ENCODE measurements at regions not wholly inside any gene's neighbourhood (a gene's known extent, or its start where the extent isn't known, plus 50 kb on each side); places are given as distances from the start of the nearest gene placed in this dataset.

DNA sequence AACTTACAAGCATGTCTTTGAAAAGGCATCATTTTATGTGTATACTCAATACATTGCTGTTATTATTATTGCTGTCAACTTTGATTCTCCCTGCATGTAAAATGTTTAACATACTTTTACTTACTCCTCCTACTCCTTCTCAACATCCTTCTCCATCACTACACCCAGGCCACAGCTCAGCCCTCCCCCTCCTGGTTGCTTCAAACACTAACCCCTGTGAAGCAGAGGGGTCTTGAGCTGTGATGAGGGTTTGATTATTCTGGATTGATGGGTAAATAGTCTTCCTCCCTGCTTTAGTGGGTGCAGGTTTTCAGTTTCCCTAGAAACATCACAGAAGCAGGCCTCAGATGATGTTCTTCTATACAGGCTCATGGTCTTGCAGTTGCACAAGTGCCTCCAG, 221.0 kb downstream of the OSR1 start:
- DNase-seq = no peak

DNA sequence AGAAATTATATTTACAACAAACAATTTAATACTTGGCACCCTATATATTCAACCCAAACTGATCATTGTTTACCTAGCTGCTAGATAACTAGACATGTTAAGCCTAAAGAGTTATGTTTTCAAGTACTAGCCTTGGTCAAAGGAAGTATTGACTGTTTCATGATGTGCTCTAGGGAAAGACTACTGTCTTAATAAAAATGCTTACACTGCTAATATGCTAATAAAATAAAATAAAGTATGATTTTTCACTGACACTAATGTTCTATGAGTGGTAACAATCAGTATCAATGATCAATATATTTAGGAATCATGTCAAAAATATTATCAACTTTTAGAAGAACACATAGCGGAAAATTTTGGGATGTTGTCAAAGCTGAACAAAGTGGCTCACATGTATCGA, 225.5 kb downstream of the OSR1 start:
- no peak for DNase-seq

DNA sequence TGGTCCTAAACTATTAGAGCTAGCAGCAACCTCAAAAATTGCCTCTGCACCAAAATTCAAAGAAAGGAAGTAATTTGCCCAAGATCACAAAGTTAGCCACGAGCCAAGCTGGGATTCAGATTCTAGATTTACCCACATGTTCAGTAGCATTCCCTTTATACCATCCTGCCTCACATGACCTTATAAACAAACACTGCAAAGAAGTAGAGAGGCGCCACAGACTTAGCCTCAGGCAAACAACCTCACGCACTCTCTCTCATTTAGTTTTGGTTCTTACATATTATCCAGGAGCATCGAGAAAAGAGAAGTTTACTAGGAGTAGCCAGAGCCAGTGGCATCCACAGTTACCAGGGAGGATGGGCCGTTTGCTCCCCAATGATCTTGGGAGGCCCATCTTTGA, 226.6 kb downstream of the OSR1 start:
- no peak for DNase-seq

DNA sequence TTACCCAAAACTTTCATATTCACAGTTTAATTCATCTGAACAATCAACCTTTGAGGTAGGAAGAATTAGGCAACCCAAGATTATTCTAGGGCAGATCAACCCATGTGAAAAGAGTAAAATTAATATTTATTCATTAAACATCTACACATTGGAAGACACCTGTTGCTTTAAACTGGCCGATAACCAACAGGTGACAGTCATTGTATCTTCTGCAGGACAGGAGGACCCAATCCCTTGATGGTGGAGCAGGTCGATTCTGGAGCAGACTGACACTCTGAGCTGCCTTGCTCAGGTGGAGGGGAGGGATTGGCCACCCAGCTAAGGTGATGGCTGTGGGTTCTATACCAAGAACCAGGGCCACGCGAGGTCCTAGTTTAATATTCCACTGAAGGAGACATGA, 230.3 kb downstream of the OSR1 start:
- DNase-seq = no peak

DNA sequence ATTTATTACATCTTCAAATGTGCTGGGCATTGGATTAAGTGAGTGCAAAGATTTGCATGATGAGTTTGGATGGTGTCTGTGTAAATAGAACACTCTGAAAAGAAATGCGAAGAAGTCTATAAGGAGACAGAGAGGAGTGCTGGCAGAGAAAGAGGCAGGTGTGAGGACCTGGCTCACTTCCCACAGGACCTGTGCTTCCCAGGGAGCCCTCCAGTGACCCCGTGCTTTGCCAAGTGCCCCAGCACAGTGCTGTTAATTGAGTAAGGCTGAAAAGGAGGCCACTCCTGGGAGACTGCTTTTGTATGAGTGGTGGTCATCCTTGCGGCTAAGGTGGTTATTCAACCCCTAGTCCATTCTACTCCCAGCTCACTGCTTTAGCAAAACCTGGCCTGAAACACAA, 230.8 kb downstream of the OSR1 start:
- no peak for DNase-seq

DNA sequence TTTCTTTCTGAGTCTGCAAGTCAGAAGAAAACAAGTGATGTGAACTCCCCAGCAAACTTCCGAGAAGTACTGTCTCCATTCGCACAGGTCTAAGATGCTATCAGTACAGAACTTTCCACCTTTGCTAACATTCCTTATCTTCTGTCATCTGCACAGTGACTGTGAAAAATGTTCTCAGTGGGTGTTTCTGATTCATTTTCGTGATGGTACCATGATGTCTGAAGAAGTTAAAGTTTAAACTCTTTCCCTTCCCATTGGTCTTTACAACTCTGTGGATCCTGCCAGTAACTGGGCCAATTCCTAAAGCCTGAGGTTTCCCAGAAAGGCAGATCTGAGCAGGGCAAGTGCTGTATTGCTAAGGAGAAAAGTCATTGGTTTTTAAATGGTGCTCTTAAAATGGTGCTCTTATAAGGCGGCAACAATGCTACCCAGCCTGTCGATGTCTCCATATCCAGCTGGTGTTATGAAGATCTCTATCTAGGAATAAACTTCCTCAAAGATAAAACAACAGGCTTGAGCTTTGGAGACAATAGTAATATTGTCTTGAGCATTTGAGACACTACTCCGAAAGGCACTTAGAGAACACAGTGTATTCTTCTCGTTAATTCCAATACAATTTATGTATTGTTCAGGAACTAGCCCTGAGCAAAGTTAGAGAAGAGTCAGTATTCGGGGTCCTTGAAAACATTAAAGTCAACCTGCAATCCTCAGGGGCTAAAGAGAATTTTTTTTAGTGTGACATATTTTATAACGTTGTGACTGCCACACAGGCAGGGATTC, 232.3 kb downstream of the OSR1 start:
- DNase-seq = no peak

DNA sequence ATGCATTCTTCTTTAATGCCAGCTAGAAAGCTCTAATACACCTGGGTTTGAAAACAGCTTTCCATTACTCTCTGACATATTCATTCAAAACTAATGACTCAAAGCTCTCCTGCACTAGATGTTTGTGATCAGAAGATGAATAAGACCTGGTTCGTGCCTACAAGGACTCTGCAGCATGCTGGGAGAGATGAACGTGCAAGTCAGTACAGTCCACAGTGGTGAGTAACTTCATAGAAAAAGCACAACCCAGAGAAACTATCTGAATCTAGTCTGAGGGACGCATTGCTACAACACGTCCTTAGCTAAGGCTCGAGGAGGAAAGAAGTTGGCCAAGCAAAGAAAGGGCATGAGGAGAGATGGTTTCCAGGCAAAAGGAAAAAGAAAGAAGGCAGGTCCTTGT, 234.3 kb downstream of the OSR1 start:
- DNase-seq = no peak

DNA sequence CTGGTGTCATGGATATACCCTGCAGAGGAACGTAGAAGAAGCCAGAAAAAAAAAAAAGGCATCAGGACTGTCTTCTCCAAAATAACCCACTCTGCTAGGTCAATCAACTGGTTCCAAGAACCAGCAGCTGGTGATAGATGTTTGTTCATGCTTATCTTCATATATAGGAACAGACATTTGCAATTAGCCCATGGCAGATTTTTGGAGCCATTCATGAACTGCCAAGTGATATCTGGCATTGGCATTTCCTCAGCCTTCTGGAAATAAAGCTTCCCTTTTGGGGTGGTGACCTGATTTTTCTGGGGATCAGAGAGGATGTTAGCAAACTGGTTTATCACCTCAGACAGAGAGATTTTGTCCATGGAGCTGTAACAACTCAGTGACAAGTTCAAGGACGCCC, 234.9 kb downstream of the OSR1 start:
- no peak for DNase-seq

DNA sequence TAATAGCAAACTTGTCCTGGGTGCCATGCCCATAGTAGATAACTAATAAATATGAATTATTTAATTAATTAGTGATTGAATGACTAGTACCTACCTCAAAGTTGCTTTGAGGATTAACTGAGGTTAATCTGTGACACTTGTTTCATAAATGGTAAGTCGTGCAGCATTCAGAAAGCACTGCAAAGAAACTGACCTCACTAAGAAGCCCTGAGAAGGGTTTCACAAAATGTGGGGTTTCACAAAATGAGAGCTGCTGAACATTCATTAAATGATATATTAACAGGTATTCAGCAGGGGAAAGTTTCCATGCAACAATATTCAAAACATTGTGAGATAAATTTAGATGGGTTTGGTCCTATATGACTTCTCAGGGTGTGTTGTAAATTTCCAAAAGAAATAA, 236.2 kb downstream of the OSR1 start:
- no peak for DNase-seq

DNA sequence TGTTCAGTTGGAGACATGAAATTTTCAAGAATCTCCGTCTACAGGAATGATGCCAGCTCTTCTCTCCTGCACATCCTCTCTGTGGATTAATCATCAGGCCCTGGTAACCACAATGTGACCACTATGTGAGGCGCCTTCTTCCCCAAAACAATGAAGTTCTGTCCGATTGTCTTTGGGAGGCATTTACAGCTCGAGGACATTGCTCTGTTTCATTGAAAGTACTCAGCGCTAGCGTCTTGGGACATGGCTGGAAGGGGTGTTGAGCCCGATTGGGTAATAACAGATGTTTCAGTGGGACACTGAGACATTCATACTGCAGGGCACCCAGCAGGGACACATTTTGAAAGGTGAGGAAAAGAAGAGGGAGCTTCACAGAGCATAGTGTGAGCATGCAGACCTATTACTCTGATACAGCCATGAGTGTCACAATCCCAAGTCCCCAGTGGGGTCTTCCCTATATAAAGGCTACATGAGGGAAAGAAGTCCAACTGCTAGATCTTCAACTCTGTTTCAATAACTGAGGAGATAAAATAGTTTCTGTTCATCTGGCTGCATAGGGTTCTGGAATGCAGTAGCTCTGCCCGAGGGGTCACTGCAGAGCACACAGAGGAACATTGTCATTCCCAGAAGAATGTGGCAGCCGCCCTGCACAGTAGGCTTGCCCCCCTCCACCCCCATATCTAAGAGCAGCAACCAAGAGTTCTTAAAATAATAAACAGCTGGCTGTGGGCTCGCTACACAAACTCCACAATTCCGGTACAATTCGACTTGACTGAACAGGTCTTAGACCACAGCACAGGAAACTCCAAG, 237.3 kb downstream of the OSR1 start:
- no peak for DNase-seq

DNA sequence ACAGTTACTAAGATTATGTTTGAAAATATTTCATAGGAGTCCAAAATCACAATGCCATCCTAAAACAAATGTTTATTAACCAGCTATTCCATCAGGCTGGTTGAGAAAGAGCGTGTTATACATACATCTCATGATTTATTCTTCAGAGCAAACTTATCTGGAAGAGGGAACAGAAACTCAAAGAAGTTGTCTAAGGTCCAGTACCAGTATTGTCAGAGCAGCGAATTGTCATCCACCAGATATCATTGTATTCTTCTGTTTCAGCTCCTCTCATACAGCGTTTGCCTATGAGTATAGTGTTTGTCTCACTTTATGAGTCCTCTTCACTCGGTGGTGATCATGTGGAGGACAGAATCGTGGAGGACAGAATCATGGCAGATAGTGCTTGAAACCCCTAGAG, 238.2 kb downstream of the OSR1 start:
- no peak for DNase-seq

DNA sequence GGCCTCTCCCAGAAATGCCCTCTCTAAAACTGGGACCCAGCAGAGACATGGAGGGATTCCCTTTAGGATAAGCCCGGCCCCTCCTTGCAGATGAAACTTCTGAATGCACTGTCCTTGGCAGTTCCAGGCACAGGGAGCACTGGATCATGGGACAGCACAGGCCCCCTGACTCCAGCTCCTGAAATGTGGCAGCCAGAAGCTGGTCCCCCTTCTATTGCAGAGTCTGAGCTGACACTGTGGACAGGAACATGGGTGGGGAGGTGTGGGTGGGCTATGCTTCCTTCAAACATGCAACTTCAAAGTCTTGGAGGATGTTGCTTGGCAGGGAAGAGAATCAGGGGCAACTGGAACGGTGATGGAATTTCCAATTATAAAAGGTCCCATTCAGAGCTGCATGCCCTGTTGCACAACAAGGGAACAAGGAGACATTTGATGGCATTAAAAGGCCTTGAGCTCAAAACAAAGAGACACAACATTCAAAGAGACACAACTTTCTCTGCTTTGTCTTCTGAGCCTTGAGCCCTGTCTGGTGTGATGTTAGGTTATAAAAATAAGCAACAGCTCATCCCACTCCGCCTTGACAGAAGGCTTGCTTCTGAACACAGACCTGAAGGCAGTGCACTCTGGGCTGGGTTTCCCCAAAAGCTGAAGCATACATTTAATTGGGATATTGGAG, 239.0 kb downstream of the OSR1 start:
- no peak for DNase-seq

DNA sequence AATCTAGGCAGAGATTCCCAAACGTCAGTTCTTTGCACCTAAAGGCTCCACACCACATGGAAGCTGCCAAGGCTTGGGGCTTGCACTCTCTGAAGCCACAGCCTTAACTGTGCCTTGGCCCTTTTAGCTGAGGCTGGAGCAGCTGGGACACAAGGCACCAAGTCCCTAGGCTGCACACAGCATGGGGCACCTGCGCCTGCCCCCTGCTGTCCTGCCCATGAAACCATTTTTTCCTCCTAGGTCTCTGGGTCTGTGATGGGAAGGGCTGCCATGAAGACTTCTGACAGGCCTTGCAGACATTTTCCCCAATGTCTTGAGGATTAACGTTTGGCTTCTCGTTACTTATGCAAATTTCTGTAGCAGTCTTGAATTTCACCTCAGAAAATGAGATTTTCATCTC, 241.5 kb downstream of the OSR1 start:
- no peak for DNase-seq

DNA sequence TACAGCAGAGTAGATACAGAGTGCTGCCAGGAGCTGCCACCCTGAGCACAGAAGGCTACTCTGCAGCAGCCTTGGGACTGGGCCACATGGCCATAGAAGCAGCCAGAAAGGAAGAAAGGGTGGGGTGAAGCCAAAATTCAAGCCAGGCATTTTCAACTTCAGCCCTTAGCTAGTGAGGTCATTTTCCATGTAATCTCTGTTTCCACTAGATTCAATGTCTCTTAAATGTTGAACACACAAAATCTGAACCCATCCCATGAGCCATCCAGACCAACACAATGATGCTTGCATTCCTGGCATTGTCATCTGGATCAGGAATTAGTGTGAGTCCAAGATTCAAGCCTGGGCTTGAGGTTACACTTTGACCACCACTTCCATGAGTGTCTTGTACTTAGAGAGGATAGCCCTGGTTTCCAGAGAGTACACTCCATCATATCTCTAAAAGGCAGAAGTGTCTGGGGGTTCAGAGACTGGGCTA, 243.6 kb downstream of the OSR1 start:
- DNase-seq = no peak

DNA sequence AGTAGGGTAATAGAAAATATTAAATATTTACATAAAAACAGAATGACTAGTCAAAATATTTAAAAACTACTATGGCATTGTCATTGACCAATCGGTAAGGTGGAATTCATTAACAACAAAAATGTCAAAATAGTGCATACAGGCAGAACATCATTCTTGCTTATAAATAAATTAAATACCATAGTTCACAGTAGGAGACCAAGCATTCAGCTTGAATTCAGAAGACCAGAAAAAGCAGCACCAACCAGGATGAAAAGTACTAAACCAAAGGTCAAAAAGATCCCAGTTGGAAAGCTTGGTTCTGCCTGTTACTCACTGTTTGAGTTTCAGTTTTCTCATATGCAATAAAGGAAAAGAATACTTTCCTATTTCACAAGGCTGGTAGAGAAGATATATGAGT, 244.3 kb downstream of the OSR1 start:
- DNase-seq = no peak

DNA sequence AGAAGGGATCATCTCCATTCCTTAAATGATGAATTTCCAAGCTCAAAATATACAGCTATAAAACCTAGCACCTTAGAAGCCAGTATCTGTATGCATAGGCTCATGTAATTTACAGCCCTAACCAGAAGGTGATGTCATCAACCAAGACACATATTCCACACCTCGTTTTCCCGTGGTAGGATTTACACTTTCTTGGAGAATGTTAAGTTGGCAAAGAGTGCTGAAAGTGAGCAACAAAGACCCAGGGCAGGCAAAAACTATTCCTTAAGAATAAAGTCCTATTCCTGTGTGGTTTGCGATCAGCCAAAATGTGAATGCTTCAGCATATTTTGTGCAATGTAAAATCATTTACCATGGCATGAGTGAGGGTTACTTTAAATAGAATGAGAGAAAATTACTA, 247.1 kb downstream of the OSR1 start:
- no peak for DNase-seq

DNA sequence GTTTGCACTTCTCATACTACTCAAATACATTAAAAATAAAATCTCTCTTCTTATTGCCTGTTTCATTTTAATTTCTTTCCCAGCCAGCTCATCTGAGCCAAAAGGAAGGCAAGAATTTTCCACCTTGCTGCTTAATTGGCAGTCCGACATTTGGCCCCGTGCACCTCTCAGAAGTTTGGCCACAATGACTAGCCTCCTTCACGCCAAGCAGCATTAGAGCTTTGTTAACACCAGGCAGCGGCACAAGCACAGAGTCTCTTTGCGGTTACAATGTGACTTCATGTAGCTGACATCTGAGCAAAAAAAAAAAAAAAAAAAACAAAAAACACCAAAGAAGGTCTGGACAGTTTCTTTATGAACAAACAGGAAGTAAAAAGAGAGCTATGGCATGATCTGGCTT, 248.9 kb downstream of the OSR1 start:
- no peak for DNase-seq

DNA sequence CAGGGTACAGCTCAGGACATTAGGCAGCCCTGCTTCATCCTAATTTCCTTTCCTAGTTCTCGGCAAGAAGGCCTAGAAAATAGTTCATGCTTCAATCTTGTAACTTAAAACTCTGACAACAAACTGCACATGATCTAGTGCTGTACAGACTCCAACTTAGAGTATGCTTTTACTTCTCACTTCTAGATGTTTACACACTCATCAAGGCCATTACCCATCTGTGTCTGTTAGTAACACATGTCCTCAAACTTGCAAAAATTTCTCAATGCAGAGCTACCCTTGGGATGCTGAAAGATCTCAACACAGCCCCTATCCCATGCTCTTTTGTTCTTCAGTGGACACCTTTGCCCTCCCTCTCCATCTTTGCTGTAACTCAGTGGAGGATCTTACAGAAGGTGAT, 252.0 kb downstream of the OSR1 start:
- DNase-seq = no peak

DNA sequence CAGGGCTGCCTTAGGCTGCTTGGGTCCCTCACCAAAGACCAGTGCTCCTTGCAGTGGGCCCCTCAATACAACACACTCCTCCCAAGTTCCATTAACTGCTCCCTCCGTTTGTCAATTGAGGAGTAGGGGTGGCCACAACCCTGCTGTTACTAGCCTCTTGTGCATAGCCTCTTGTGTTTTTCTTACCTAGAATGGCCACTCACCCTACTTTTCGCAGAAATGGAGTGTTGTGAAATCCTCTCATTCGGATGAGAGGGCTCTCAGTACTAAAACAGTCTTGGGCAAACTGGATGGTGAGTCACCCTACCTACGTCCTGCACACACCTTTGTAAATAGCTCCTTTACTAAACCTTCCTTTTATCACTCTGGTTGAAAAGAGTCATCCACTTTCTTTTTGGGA, 253.9 kb downstream of the OSR1 start:
- no peak for DNase-seq

DNA sequence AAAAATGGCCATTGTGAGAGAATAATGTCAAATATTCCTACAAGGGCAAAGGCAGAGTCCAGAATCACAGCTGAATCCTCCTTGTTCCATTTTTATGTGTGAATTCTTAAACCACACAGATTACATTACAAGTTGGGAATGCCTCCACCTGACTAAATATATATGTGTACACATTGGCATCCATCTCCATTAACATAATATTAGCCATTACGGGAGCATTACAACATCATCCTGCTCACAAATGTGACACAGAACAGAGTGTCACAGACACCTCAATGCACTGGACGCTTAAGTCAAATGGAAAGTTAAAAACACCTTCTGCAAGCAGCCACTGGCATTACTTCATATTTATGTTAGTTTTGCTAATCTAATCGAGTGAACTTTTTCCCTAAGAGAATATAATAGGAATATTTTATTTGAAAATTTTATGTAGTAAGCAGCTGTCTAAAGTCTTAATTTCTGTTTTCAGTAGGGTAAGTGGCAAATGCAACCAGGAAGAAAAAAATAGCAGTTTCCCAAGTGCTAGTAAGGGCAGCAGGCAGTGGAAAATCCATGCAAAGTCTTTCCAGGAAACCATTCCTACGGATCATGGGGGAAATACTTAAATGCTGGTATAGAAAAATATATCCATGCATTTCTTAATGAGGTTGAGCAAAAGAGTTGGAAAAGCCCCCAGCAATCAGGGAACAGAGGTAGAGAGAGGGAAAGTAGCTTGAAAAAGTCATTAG, 255.6 kb downstream of the OSR1 start:
- DNase-seq = no peak

DNA sequence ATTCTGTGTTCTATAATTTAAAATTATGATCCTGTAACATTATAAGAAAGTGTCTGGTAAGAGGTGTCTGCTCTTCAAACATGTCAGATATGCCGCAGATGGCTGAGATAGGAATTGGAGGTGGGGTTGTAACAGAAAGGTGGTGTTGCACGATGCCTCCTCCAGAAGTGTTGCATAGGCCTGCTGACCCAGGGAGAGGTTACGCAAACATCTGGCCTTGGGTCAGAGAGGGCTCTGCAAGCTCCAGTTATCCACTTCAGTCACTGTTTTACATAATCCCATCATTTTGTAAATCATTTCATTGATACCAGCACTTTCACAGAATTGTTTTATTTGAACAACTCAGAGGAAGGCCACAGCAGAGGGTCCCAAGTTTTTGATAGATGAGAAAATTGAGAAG, 256.5 kb downstream of the OSR1 start:
- DNase-seq = no peak

DNA sequence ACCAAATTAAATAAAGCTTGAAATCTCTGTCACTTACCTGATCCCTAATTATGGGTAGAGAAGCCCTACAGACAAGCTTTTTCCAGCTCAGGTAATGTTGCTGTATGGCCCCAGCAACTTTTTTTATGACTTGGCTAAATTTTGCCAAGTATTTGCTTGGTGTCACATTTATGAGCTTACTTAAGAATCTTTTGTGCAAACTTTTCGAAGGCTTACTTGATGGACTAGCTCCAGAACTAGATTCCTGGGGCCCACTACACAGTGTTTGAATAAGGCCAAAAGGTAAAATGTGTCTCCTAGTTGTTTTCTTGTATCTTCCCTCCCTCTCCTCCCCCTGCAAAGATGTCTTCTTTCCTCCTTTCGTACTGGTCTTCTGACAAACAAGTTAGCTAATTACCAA, 257.9 kb downstream of the OSR1 start:
- DNase-seq = no peak

DNA sequence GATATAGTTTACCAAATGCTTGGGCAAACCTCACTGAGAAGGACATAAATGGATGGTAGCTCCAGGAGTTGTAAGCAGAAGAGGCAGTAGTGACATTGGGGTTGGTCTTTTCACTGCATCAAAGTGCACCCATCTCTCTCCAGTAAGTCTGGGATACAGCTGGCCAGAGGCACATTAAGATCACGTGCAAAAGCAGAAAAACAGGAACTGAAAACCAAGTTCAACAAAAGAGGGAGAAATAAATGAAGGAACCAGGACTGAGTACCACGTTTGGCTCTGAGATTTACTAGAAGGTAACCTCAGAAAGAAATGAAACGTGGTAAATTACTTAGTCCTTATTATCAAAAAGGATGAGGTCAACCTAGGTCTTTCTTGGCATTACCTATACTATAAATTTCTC, 259.2 kb downstream of the OSR1 start:
- DNase-seq = no peak

Measured in skin of body (tissue), 1 donor.